ENCODE measurements at regions not wholly inside any gene's neighbourhood (a gene's known extent, or its start where the extent isn't known, plus 50 kb on each side); places are given as distances from the start of the nearest gene placed in this dataset.

GRCh38 chr6:22001396-22002027 lies 295.3 kb downstream of the PRL start:
- H2AFZ ChIP-seq (ENCODE audit: low read length): no peak overlapping the region
- no peak overlapping the region for H3K27ac ChIP-seq (ENCODE audit: low read depth, low read length, poor library complexity, severe bottlenecking)
- peaks cover 21% of the 10 kb centered on the region for H3K4me1 ChIP-seq (ENCODE audit: insufficient read depth, low read length, severe bottlenecking)
- no peak overlapping the region for H3K4me3 ChIP-seq (ENCODE audit: low read depth, low read length, poor library complexity, severe bottlenecking)
- no peaks in the 10 kb centered on the region for H3K36me3 ChIP-seq (ENCODE audit: insufficient read depth, low read length)
- TF ChIP-seq EZH2 (IDR thresholded peaks at IDR 0.05; ENCODE audit: borderline replicate concordance, low read length) (no peak), CTCF (IDR thresholded peaks at IDR 0.05; ENCODE audit: low read length) (no peak)
- no peaks in the 10 kb centered on the region for H3F3A ChIP-seq (ENCODE audit: insufficient read depth, low read length)
- H4K20me1 ChIP-seq (ENCODE audit: insufficient read depth, low read length): no peaks in the 10 kb centered on the region
- no peaks in the 10 kb centered on the region for H3K27me3 ChIP-seq (ENCODE audit: insufficient read depth, low read length)
- no peaks in the 10 kb centered on the region for H3K79me2 ChIP-seq (ENCODE audit: insufficient read depth, low read length)
- H3K4me2 ChIP-seq (ENCODE audit: low read length): no peak overlapping the region
- no peaks in the 10 kb centered on the region for H3K9me3 ChIP-seq (ENCODE audit: low read length)
- no peaks in the 10 kb centered on the region for H3K9me2 ChIP-seq (ENCODE audit: low read depth, low read length)
- no peak overlapping the region for H3K9ac ChIP-seq (ENCODE audit: low read length)

GRCh38 chr6:22003287-22003686 lies 293.5 kb downstream of the PRL start:
- Histone ChIP-seq H3F3A (ENCODE audit: insufficient read depth, low read length) (no peaks in the 10 kb centered on the region), H3K4me3 (ENCODE audit: low read depth, low read length, poor library complexity, severe bottlenecking) (no peak overlapping the region), H3K9ac (ENCODE audit: low read length) (no peak overlapping the region), H3K9me3 (ENCODE audit: low read length) (no peaks in the 10 kb centered on the region), H3K4me1 (ENCODE audit: insufficient read depth, low read length, severe bottlenecking) (peaks cover 13% of the 10 kb centered on the region), H3K79me2 (ENCODE audit: insufficient read depth, low read length) (no peaks in the 10 kb centered on the region), H4K20me1 (ENCODE audit: insufficient read depth, low read length) (no peaks in the 10 kb centered on the region), H3K36me3 (ENCODE audit: insufficient read depth, low read length) (no peaks in the 10 kb centered on the region), H3K4me2 (ENCODE audit: low read length) (no peak overlapping the region), H2AFZ (ENCODE audit: low read length) (no peak overlapping the region), H3K27ac (ENCODE audit: low read depth, low read length, poor library complexity, severe bottlenecking) (no peak overlapping the region), H3K9me2 (ENCODE audit: low read depth, low read length) (no peaks in the 10 kb centered on the region), H3K27me3 (ENCODE audit: insufficient read depth, low read length) (no peaks in the 10 kb centered on the region)
- TF ChIP-seq EZH2 (IDR thresholded peaks at IDR 0.05; ENCODE audit: borderline replicate concordance, low read length): no peak
- TF ChIP-seq CTCF (IDR thresholded peaks at IDR 0.05; ENCODE audit: low read length): no peak

DNA sequence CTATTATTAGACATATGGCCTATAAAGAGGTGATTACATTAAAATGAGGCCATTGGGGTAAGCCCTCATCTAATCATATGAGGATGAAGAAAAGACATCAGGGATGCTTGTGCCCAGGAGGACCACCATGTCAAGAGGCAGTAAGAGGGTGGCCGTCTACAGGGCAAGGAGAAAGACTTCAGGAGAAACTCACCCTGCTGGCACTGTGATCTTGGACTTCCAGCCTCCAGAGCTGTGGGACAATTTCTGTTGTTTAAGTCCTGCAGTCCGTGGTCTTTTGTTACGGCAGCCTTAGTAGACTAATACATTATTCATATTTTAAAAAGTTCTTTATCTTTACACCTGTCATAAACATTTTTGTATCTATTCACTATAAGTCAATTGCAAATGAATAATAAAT lies 290.0 kb downstream of the PRL start:
- H3K9ac ChIP-seq (ENCODE audit: low read length): no peak overlapping the region
- no peak overlapping the region for H3K27ac ChIP-seq (ENCODE audit: low read depth, low read length, poor library complexity, severe bottlenecking)
- H3K4me1 ChIP-seq (ENCODE audit: insufficient read depth, low read length, severe bottlenecking): no peaks in the 10 kb centered on the region
- H3F3A ChIP-seq (ENCODE audit: insufficient read depth, low read length): no peaks in the 10 kb centered on the region
- H3K27me3 ChIP-seq (ENCODE audit: insufficient read depth, low read length): no peaks in the 10 kb centered on the region
- no peak for TF ChIP-seq CTCF (IDR thresholded peaks at IDR 0.05; ENCODE audit: low read length)
- no peak for TF ChIP-seq EZH2 (IDR thresholded peaks at IDR 0.05; ENCODE audit: borderline replicate concordance, low read length)
- no peaks in the 10 kb centered on the region for H4K20me1 ChIP-seq (ENCODE audit: insufficient read depth, low read length)
- H2AFZ ChIP-seq (ENCODE audit: low read length): no peak overlapping the region
- no peaks in the 10 kb centered on the region for H3K9me3 ChIP-seq (ENCODE audit: low read length)
- H3K36me3 ChIP-seq (ENCODE audit: insufficient read depth, low read length): no peaks in the 10 kb centered on the region
- H3K79me2 ChIP-seq (ENCODE audit: insufficient read depth, low read length): no peaks in the 10 kb centered on the region
- no peak overlapping the region for H3K4me2 ChIP-seq (ENCODE audit: low read length)
- H3K4me3 ChIP-seq (ENCODE audit: low read depth, low read length, poor library complexity, severe bottlenecking): no peak overlapping the region
- no peaks in the 10 kb centered on the region for H3K9me2 ChIP-seq (ENCODE audit: low read depth, low read length)

All from OCI-LY1 (cell line).